GM18511 (cell line): ENCODE measurements at regions not wholly inside any gene's neighbourhood (a gene's known extent, or its start where the extent isn't known, plus 50 kb on each side); places are given as distances from the start of the nearest gene placed in this dataset.
"Not testable (repeated sequence)": the region's sequence is repeated elsewhere in the genome, so short reads cannot be mapped to it uniquely, and the experiment has no call there.

Experiments
- ATAC-seq: cut with Tn5 transposase; IDR thresholded peaks from one replicate; pipeline ENCODE4 v1.9.1; 2021; ENCODE audit warnings: mild to moderate bottlenecking, moderate library complexity; ENCODE audit not compliant: unreplicated experiment

- no peak for ATAC-seq
These were observed 224.8 kb downstream of the ZNF608 start for GRCh38 chr5:124521461-124522230.

DNA sequence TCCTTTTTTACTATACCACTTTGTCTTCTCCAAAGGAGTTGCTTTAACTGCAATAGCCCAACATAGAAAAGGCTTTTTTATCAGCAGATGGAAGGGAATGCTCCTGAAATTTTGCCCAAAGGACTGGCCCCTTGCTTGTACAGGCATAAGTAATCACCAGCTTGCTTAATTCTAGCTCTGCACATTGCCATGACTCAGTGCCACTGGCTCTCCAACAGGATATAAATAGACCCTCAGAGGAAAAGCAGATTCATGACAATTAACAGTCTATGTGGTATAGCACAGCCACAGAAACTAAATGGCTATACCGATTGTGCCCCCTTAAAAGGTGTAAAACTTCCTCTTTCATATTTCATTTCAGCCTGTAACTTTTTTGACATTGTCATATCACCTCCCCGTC is 227.0 kb downstream of the ZNF608 start:
- ATAC-seq = peak; percentile 85

DNA sequence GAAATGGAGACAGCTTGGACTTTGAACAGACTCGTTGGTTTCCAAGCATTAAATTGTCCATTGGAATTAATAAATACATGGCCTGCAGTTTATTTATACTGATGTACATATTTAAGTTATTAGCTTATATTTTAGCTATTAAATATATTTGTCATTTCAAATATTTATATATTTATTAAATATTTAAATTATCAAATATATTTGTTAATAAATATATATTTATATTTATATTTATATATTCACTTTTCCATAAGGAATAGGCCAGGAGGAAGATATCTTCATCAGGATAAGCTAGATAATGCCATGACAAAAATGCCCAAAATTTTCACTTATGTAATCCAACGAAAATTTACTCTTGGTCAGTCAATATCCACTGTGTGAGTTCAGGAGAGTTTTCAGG is 229.9 kb downstream of the ZNF608 start:
- no peak for ATAC-seq

DNA sequence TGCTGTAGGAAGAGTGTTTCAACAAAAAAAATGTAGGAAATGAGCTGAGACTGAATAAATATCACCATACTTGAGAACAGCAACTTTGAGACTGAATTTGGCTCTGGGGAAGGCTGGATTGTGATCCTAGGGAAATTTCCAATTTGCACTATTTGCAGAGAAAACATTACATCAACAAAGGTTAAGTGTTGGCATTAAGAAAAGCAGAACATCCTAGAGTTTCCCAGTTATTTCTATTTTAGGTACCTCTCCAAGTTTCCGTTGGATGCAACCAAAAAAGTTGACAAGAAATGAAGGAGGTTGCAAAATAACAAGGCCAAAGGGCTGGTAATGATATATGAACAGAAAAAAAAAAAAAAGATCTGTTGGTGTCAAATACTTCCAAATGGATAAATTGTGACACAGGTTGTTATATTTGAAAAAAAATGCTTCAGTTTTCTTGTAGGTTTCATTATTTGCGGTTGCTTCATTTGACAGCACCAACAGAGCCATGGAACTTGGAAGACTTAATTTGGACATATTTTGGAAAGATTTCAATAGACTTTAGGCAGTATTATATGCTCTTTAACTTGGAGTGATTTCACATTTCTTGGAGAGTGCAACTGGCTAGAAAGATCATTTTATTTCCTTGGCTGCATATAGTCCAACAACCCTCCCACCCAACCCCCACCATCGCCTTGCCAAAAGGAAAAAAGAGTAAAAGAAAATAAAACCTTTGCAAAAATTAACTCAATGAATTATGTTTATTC is 230.8 kb downstream of the ZNF608 start:
- no peak for ATAC-seq

DNA sequence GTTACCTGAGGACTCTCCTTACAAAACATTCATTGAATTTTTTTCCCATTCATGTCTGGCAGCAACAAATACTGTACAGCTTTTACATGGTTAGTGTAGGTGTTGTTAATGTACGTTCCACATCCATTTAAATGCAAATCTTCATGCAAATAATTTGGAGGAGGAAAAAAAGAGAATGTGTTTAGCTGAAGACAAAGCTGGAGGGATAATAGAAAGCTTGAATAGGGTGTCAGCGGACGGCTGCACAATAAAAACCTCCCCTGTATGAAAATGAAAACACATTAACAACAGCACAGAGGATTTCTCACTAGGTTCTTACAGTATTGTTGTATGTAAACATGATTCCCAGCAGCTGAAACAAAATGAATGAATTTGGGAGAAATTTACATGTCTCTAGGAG is 231.5 kb downstream of the ZNF608 start:
- no peak for ATAC-seq

DNA sequence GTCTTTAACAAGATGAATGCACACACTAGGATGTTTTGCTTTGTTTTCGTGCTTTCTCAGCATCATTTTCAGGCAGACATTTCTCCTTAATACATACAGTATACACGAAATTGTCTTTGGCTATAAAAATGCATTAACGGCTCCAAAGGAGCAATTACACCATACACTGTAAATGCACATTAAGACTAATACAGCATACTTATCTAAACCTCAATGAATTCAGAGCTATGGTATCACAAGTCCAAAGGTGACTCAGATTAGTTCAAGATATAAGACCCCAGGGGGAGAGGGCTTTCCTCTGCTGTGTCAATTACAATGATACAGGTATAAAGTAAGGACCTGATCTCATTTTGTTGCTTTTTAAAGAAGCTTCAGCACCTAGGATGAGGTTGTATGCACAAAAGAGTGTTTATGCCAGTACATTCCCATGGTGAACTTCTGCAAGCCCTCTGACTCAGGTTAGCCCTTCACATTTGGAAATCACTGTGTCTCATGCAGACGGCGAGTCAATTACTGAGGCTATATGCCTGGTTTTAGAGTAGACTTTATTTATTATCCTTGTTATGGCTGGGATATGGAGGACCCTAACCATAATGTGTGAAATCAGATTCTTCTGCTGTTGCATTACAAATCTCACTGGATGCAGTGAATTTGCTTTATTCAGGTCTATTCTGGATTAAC is 233.3 kb downstream of the ZNF608 start:
- no peak for ATAC-seq

DNA sequence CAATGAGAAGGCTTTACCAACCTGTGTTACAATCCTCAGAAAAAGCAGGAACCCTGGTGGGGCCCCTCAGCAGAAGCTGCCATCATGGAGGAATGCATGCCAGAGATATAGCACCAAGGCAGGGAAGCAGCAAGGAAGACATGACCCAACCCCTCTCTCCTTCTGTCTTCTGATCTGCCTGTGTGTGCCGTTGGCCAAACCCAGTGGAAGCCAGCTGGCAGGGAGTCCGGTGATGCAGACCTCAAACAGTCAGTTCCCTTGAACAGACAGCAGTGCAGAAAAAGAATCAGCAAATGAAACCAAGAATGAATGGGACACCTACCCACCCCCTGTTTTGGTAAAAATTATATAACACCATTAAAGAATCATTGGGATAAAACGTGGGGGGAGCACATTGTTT is 234.2 kb downstream of the ZNF608 start:
- ATAC-seq = no peak

DNA sequence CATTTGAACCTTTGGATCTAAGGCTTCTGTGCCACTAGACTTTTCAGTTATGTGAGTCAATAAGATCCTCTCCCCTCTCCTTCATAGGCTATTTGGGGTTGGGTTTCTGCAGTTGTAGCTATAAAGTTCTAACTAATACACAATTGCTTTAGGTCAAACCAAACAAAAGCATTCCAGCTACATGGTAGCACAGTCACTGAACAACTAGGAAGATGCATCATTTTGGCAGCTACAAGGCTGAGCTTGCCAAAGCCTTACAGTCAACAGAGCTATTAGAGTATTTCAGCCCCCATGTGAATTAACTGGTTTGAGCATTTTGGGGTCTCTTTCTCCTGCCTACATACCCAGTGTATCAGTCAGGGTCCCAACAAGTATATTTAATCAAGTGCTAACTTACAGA is 234.6 kb downstream of the ZNF608 start:
- ATAC-seq = no peak

DNA sequence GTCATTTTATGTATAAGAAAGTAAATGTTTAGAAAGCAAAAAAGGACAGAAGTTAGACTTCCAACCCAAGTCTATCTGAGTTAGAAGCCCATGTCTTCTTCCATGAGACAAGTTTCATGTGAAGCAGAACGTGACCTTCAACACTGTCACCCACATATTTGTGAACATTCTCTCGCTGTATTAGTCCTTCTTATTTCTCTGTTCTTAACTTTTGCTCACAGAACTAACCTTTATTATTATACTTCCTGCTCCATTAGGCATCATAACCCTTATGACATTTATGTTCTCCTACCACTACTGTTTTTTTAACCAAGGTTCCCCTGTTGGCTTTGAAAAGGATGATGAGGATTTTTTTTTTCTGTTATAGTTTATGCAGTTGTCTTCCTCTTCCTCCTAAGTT is 238.8 kb downstream of the ZNF608 start:
- ATAC-seq = no peak

DNA sequence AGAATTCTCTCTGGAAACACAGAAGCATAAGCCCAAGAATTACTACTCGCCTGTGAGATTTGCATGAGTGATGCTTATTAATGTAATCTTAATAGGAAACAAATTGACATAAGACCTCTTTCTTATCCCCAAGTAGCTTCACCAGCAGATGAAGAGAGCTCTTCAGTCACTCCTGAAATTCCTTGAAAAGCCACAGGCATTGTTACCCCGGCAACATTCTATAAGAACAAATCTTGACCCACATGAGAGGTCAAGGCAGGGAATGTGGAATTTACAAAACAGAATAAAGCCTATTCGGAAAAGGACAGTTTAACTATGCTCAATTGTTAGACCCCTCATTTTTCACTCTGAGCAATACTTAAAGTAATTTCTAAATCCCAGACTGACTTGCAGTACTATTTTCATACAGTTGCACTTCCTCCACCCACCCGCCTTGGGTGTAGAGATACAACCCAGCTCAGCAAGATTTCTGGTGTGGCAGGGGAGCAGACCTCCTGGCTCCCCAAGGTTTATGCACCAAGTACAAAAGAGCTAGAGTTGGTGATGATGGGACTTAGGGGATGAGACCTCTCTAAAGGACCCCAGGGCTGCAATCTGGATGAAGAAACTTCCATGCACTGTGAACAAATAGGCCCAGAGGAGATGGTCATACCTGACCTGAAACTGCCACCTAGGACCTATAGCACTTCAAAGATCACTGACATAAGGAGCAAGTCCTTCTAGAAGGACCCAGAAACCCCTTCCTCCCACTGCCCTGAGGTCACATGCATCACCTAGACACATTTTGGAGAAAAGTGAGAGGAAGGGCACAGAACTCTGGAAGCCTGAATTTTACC is 242.1 kb downstream of the ZNF608 start:
- peak; percentile 98 for ATAC-seq

DNA sequence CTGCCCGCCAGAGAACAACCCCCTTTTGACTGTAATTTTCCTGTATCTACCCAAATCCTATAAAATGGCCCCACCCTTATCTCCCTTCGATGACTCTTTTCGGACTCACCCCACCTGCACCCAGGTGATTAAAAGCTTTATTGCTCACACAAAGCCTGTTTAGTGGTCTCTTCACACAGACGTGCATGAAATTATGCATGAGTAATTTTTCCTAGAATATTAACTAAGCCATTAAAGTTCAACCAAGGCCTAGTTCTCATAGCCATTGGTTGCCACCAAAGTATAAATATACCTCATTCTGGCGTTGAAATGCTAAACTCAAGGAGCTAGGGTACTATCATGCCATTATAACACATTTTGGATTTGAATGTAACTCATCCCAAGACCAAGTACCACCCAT is 243.9 kb downstream of the ZNF608 start:
- no peak for ATAC-seq

DNA sequence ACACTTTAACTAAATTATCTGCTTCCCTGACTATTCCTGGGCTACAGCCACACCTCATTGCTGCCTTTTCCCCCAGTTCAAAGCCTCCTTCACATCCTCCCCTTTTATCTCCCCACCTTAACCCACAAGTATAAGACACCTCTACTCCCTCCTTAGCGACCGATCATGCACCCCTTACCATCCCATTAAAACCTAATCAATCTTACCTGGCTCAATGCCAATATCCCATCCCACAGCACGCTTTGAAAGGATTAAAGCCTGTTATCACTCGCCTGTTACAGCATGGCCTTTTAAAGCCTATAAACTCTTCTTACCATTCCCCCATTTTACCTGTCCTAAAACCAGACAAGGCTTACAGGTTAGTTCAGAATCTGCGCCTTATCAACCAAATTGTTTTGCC is 246.6 kb downstream of the ZNF608 start:
- not testable (repeated sequence) for ATAC-seq

DNA sequence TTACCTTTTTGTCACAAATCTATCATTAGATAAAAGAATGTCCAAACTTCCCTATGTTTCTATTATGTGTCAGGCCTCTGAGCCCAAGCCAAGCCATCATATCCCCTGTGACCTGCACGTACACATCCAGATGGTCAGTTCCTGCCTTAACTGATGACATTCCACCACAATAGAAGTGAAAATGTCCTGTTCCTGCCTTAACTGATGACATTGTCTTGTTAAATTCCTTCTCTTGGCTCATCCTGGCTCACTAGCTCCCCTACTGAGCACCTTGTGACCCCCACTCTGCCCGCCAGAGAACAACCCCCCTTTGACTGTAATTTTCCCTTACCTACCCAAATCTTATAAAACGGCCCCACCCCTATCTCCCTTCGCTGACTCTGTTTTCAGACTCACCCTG is 249.5 kb downstream of the ZNF608 start:
- not testable (repeated sequence) for ATAC-seq

- ATAC-seq = no peak
These were observed 251.8 kb downstream of the ZNF608 start for GRCh38 chr5:124494540-124495116.

- no peak for ATAC-seq
These were observed 253.8 kb downstream of the ZNF608 start for GRCh38 chr5:124492444-124493224.

DNA sequence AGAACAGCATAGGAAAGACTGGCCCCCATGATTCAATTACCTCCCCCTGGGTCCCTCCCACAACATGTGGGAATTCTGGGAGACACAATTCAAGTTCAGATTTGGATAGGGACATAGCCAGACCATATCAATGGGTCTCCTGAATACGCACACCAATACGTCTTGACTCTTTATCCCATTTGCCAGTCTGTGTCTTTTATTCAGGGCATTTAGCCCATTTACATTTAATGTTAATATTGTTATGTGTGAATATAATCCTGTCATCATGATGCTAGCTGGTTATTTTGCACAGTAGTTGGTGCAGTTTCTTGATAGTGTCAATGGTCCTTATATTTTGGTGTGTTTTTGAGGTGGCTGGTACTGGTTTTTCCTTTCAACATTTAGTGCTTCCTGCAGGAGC is 256.1 kb downstream of the ZNF608 start:
- ATAC-seq = not testable (repeated sequence)

GRCh38 chr5:124481419-124481818 is 265.0 kb downstream of the ZNF608 start:
- no peak for ATAC-seq

- no peak for ATAC-seq
These were observed 265.5 kb downstream of the ZNF608 start for GRCh38 chr5:124480964-124481363.

DNA sequence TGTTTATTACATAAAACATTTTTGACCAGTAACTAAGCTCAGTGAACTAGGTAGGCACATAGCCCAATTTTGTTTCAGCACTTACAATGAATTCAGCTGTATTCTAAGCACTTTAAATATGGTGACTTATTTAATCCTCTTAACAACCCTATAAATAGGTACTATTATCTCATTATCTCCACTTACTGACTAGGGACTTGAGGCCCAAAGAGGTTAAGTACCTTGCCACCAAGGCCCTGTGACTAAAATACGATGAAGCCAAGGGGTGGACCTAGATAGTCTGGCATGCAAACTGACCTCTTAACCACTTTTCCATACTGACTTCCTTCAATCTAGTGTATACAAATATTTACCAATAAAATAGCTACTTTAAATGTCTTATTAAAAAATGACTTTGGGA is 266.4 kb downstream of the ZNF608 start:
- no peak for ATAC-seq

DNA sequence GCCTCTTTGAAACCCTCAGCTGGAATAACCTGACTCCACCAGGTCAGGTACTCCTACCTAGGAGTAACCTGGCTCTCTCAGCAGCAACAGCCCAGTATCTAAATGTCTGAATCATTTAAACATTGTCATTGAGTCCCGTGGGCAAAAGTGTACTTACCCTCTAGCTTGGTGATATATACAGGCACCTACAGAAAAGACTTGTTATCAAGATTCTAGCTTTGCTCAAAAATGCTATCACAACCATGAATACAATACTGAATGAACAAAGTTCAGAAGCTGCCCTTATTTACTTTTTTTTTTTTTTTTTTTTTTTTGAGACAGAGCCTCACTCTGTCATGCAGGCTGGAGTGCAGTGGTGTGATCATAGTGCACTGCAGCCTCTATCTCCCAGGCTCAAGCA is 268.2 kb downstream of the ZNF608 start:
- no peak for ATAC-seq
